OCI-LY1 (cell line): ENCODE measurements at regions not wholly inside any gene's neighbourhood (a gene's known extent, or its start where the extent isn't known, plus 50 kb on each side); places are given as distances from the start of the nearest gene placed in this dataset.
"Not testable (repeated sequence)": the region's sequence is repeated elsewhere in the genome, so short reads cannot be mapped to it uniquely, and the experiment has no call there.

ENCODE experiments used
- CTCF ChIP-seq: fragments of 200-600 bp; sonication (generic), shearing (Covaris generic); IDR thresholded peaks from 2 replicates; pipeline ENCODE4 v1.5.1; 2017; ENCODE audit warnings: mild to moderate bottlenecking, antibody characterized with exemption, low read length, moderate library complexity, mixed read lengths
- EZH2 ChIP-seq: fragments of 200-600 bp; sonication (generic), shearing (Covaris generic); IDR thresholded peaks from 2 replicates; pipeline ENCODE4 v1.8.0; 2017; ENCODE audit warnings: borderline replicate concordance, mixed run types, mild to moderate bottlenecking, antibody characterized with exemption, low read length, moderate library complexity, mixed read lengths

- TF ChIP-seq CTCF: peak; percentile 70
- not testable (repeated sequence) for TF ChIP-seq EZH2
Observed at GRCh38 chr14:106592115-106592852, 1065.9 kb downstream of the TMEM121 start.
